DLD1 (cell line): ENCODE measurements at regions not wholly inside any gene's neighbourhood (a gene's known extent, or its start where the extent isn't known, plus 50 kb on each side); places are given as distances from the start of the nearest gene placed in this dataset.
"Not testable (repeated sequence)": the region's sequence is repeated elsewhere in the genome, so short reads cannot be mapped to it uniquely, and the experiment has no call there.

ENCODE experiments used
- in situ Hi-C: cut with HindIII; loops from 2 replicates; pipeline ENCODE4 v1.10.0; 2017; ENCODE audit warnings: low sequenced_read_pairs

GRCh38 chr11:121909596-121909995 is 206.4 kb downstream of the BLID start:
- in situ Hi-C loops, result no loop called here

DNA sequence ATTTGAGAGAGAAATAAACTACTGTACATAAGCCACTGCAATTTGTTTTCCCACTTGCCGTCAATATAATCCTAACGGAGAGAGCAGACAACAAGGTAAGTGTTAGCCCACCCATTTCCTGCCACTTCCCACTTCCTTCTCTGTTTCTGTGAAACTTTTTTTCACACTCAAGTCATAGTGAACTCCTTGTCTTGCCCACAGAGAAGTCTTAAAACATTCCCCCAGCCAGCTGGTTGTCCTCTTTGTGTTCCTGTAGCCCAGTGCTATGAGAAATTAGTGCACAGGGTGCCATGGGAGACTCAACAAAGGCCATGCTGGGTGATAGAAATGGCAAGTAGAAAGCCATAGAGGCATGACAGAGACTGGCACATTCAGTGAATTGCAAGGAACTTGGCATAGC is 208.6 kb downstream of the BLID start:
- in situ Hi-C loops, result no loop called here

DNA sequence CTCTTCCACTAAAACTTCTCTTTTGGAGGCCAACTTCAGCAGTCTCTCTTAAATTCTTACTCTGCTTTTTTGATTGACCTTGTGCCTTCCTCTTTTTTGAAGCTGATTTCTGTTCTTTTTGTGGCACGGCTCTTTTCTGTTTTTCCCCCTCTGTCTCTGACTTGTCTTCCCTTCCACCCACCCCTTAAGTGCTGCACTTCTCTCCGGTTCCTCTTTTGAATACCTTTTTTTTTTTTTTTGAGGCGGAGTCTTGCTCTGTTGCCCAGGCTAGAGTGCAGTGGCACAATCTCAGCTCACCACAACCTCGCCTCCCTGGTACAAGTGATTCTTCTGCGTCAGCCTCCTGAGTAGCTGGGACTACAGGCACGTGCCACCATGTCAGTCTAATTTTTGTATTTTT is 211.9 kb downstream of the BLID start:
- in situ Hi-C loops, result no loop called here

- in situ Hi-C loops, result no loop called here
Measured at GRCh38 chr11:121901886-121902285, 214.1 kb downstream of the BLID start.

- in situ Hi-C loops, result not testable (repeated sequence)
Measured at GRCh38 chr11:121901417-121901816, 214.6 kb downstream of the BLID start.

GRCh38 chr11:121899520-121899919 is 216.5 kb downstream of the BLID start:
- in situ Hi-C loops, result no loop called here

DNA sequence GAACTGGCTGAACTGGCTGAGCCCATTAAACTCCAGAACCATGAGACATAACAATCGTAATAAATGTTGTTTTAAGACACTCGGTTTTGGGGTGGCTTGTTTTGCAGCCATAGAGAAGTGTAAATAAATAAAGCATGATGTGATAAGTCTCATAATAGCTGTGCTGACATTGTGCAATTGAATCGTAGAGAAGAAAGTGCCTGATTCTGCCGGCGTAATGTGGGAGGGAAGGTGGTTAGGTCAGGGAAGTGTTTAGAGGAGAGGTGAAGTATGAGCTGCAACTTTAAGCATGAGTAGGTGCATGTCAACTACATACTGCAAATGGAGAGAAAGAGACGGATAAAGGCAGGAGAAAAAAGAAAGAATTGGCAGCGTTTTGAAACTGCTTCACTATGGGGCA is 217.1 kb downstream of the BLID start:
- in situ Hi-C loops, result no loop called here

DNA sequence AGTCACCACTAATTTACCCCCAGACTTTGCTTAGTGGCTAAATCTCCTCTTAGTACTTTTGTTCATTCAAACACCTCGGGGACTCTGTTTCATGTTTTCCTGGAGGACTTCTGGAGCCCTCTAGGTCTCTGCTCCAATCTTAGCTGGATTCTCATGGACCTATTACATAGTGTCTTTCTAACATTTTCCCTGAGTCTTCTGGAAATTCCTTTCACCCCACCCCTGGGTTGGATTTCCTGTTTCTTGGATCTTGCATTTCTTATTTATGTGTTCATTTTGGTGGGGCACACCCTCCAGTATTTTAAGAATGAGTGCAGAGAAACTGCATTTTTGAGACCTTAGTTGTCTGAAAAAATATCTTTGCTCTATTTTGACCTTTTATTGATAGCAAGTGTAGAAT is 220.1 kb downstream of the BLID start:
- in situ Hi-C loops, result no loop called here

GRCh38 chr11:121894581-121894980 is 221.4 kb downstream of the BLID start:
- in situ Hi-C loops, result no loop called here

DNA sequence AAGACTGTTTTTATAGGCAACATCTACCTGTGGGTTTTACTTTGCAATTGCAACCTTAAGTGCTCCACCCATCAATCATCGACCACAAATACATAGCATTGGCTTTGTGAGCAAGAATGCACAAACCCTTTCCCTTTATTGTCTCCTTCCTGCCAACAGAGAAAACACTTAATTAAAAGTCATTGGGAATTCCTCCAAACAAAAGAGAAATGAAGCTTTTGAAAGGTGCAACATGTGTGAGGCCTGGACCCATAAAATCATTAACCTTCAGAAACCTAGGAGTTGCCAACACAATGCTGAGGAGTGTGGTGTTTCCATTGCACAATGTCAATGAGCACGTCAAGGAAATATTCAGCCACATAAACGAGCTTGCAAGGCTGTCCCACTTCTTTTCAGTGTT is 223.2 kb downstream of the BLID start:
- in situ Hi-C loops, result no loop called here

DNA sequence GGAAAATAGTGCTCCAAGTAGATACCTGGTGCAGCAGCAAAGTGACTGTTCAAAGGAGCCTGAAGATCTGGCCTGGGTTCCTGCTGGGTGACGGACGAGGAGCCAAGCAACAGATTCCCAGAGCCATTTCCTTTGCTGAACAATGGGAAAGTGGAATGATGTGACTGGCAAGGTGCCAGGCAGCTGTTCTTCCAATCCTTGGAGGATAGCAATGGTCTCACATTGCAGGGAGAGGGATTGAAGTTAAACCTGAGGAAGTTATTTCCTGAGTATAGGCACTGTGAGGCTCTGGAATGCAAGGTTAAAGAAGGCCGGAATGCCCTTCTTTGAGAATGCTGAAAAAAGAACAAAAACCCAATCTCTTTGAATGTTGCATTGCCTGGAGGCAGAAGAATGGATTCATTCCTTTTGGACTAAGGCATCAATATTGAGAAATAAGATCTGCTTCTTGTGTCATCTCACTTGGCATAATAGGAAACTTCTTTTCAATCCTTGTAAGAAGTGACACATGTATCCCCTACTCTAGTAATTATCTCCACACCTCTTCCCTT is 223.8 kb downstream of the BLID start:
- in situ Hi-C loops, result no loop called here

GRCh38 chr11:121890946-121891515 is 225.0 kb downstream of the BLID start:
- in situ Hi-C loops, result no loop called here

DNA sequence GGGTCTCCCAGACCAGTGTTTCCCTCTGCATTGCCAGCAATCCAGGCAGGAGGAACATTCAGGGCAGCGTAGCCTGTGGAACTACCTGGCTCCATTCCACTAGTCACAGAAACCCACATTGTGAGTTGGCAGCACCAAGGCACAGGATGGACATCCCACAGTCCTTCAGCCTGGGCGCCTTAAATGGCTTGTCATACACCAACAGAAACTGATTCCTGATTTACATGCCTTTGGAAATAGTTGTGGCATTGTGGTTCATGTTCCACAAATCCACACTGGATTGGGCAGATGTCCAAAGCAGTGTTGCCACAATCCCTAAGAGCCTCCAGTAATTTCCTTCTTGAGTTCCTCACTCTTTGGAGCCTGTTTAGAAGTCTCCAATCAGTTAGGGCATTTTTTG is 225.6 kb downstream of the BLID start:
- in situ Hi-C loops, result no loop called here

- in situ Hi-C loops, result no loop called here
Measured at GRCh38 chr11:121889931-121890330, 226.1 kb downstream of the BLID start.

- in situ Hi-C loops, result no loop called here
Measured at GRCh38 chr11:121889186-121889585, 226.8 kb downstream of the BLID start.

DNA sequence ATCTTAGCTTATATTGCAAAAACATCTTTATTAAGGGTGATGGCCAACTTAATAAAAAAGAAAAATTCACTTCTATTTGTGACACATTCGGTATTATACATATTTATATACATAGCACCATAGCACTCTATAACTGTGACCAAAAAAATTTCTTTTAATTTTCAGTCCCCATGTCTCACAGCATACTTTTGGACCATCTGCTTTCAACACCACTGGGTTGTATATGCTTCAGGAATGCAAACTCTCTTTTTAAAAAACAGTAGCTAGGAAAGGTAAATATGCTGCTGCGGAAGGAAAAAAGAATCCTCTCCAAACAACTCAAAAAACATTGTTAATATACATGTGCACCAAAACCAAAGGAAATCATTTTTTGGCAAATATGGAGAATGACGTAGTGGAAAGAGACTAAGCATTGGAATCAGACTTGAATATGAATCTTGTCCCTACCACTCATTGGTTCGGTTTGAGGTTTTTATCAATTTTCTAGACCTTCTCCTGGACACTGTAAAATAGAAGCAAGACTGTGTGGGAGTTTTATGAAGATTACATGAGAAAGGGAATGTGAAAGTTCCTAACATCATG is 227.9 kb downstream of the BLID start:
- in situ Hi-C loops, result no loop called here

- in situ Hi-C loops, result no loop called here
Measured at GRCh38 chr11:121887569-121887968, 228.4 kb downstream of the BLID start.

- in situ Hi-C loops, result no loop called here
Measured at GRCh38 chr11:121886996-121887395, 229.0 kb downstream of the BLID start.

DNA sequence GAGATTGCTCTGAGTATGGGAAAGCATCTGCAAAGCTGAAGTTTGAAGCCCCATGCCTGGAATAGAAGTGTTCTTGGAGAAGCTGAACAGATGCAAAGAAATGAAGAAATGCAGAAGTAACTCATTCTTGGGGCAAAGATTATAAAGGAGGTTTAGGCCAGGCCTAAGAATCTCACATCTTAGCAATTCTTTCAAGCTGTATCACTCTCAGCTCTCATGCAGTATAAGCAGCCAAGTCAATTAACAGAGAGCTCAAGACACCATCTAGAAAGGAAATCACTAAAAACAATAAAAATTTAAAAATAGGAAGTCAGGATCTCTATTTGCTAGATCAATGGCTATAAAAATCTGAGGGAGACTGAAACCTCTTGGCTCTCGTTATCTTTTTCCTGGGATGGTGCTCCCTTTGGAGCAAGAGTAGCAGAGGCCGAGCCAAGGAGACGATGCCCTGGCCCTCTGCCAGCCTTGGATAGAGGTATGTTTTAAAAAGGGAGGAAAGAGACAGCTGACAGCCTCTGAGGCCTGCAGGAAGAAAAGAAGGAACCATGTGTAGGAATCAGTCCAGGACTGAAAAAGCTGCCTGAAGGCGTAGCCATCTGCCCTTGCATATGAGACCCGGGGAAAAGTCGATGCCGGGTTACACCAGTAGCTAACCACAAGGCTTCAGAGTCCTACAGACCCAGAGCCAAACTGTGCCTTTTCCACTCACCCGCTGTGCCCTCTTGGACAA is 229.8 kb downstream of the BLID start:
- in situ Hi-C loops, result no loop called here

- in situ Hi-C loops, result no loop called here
Measured at GRCh38 chr11:121884626-121885025, 231.4 kb downstream of the BLID start.

DNA sequence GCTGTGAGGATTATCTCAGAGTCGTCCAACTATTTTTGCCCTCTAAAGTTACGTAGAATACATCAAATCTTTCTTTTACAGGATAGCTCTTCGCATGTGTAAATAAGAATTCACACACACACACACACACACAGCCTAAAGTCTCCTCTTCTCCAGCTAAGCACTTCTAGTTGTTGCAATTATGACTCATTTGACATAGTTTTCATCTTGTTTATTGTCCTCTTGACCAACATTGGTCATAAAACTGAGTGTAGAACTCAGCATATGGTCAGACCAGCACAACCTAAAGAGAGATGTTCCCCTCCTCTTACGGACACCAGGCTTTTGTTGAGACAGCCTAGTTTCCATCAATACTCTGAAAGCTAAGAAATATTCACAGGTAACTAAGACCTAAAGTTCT is 234.2 kb downstream of the BLID start:
- in situ Hi-C loops, result no loop called here

GRCh38 chr11:121877152-121877551 is 238.9 kb downstream of the BLID start:
- in situ Hi-C loops, result no loop called here
